DND-41 (cell line): ENCODE measurements at regions not wholly inside any gene's neighbourhood (a gene's known extent, or its start where the extent isn't known, plus 50 kb on each side); places are given as distances from the start of the nearest gene placed in this dataset.

Experiments used
- CTCF ChIP-seq: IDR thresholded peaks from 2 replicates; pipeline ENCODE4 v1.5.1; 2012; ENCODE audit warnings: borderline replicate concordance, low read length, moderate library complexity, mild to moderate bottlenecking; ENCODE audit not compliant: poor library complexity, severe bottlenecking; ENCODE audit errors: extremely low read depth
- EZH2 ChIP-seq: IDR thresholded peaks from 3 replicates; pipeline ENCODE4 v1.6.1; 2012; ENCODE audit warnings: borderline replicate concordance, low read depth, mild to moderate bottlenecking, moderate library complexity, low read length, inconsistent platforms; ENCODE audit not compliant: severe bottlenecking

- TF ChIP-seq CTCF: no peak
- no peak for TF ChIP-seq EZH2
These were observed 2309.4 kb upstream of the ACO1 start for GRCh38 chr9:30075022-30075421.
